Skin of body (tissue), 1 donor: ENCODE measurements at regions not wholly inside any gene's neighbourhood (a gene's known extent, or its start where the extent isn't known, plus 50 kb on each side); places are given as distances from the start of the nearest gene placed in this dataset.
"Not testable (repeated sequence)": the region's sequence is repeated elsewhere in the genome, so short reads cannot be mapped to it uniquely, and the experiment has no call there.

Experiments used
- DNase-seq: peaks from one replicate; lab custom pipeline; 2025; lab: John Stamatoyannopoulos, UW

GRCh38 chr18:995629-996028, 91.0 kb downstream of the ADCYAP1 start:
- peak; percentile 53 for DNase-seq

GRCh38 chr18:997499-997898, 92.8 kb downstream of the ADCYAP1 start:
- no peak for DNase-seq

GRCh38 chr18:998936-999335, 94.3 kb downstream of the ADCYAP1 start:
- no peak for DNase-seq

- DNase-seq, result no peak
These were observed 98.0 kb downstream of the ADCYAP1 start for GRCh38 chr18:1002653-1003178.

GRCh38 chr18:1003499-1003898, 98.8 kb downstream of the ADCYAP1 start:
- DNase-seq, result no peak

GRCh38 chr18:1006304-1006703, 101.6 kb downstream of the ADCYAP1 start:
- DNase-seq, result no peak

- DNase-seq, result no peak
These were observed 102.3 kb downstream of the ADCYAP1 start for GRCh38 chr18:1006965-1007364.

GRCh38 chr18:1011349-1011748, 106.7 kb downstream of the ADCYAP1 start:
- peak; percentile 46 for DNase-seq

- no peak for DNase-seq
These were observed 108.1 kb downstream of the ADCYAP1 start for GRCh38 chr18:1012775-1013174.

- no peak for DNase-seq
These were observed 109.3 kb downstream of the ADCYAP1 start for GRCh38 chr18:1013951-1014350.

GRCh38 chr18:1014509-1014908, 109.8 kb downstream of the ADCYAP1 start:
- DNase-seq, result no peak

GRCh38 chr18:1014951-1015624, 110.4 kb downstream of the ADCYAP1 start:
- no peak for DNase-seq

GRCh38 chr18:1015777-1016176, 111.1 kb downstream of the ADCYAP1 start:
- DNase-seq, result no peak

- DNase-seq, result peak; percentile 14
These were observed 112.8 kb downstream of the ADCYAP1 start for GRCh38 chr18:1017227-1018058.

GRCh38 chr18:1018181-1018681, 113.6 kb downstream of the ADCYAP1 start:
- DNase-seq, result peak; percentile 67

GRCh38 chr18:1019191-1019590, 114.5 kb downstream of the ADCYAP1 start:
- peak; percentile 35 for DNase-seq

GRCh38 chr18:1020731-1021344, 116.2 kb downstream of the ADCYAP1 start:
- no peak for DNase-seq

- no peak for DNase-seq
These were observed 122.3 kb downstream of the ADCYAP1 start for GRCh38 chr18:1026930-1027329.

- not testable (repeated sequence) for DNase-seq
These were observed 128.4 kb downstream of the ADCYAP1 start for GRCh38 chr18:1033092-1033491.

- no peak for DNase-seq
These were observed 130.3 kb downstream of the ADCYAP1 start for GRCh38 chr18:1034971-1035370.

- DNase-seq, result no peak
These were observed 132.3 kb downstream of the ADCYAP1 start for GRCh38 chr18:1036926-1037325.

- no peak for DNase-seq
These were observed 133.1 kb downstream of the ADCYAP1 start for GRCh38 chr18:1037776-1038175.
